ENCODE measurements at regions not wholly inside any gene's neighbourhood (a gene's known extent, or its start where the extent isn't known, plus 50 kb on each side); places are given as distances from the start of the nearest gene placed in this dataset.

DNA sequence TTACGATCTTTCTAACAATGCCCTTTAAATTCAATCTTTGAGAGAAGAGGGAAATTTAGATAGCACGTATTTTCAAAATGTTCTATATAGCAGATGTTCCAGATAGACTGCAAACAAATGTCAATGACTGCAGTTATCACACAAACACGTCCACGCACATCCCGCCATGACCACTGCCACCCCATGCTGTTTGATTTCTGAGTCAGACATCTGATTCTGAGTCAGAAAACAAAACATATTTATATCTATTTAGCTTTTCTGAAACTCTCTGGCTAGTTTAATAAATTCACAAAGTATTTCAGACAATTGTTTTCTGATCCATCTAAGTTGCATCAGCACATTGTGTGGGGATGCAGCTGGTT, 105.9 kb upstream of the BCAT1 start:
- TF ChIP-seq, protein P1, sequence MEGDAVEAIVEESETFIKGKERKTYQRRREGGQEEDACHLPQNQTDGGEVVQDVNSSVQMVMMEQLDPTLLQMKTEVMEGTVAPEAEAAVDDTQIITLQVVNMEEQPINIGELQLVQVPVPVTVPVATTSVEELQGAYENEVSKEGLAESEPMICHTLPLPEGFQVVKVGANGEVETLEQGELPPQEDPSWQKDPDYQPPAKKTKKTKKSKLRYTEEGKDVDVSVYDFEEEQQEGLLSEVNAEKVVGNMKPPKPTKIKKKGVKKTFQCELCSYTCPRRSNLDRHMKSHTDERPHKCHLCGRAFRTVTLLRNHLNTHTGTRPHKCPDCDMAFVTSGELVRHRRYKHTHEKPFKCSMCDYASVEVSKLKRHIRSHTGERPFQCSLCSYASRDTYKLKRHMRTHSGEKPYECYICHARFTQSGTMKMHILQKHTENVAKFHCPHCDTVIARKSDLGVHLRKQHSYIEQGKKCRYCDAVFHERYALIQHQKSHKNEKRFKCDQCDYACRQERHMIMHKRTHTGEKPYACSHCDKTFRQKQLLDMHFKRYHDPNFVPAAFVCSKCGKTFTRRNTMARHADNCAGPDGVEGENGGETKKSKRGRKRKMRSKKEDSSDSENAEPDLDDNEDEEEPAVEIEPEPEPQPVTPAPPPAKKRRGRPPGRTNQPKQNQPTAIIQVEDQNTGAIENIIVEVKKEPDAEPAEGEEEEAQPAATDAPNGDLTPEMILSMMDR (IDR thresholded peaks at IDR 0.05 in 4 of 5, conservative IDR thresholded peaks at IDR 0.05 in 1 of 5): no peak
- TF ChIP-seq POLR2A (IDR thresholded peaks at IDR 0.05): no peak

All from gastrocnemius medialis (tissue), 4 donors.